Panc1 (cell line): ENCODE measurements at regions not wholly inside any gene's neighbourhood (a gene's known extent, or its start where the extent isn't known, plus 50 kb on each side); places are given as distances from the start of the nearest gene placed in this dataset.

ENCODE experiments used
- ATAC-seq: fragments of 200-7000 bp; cut with Tn5 transposase; 2 replicates; pipeline ENCODE4 v1.9.1; 2020; ENCODE audit warnings: mild to moderate bottlenecking, moderate library complexity
- BruUV-seq: library from RNA; stranded (reverse); fragments of 400-500 nt; replicated peaks from 2 replicates; lab custom pipeline; 2021; lab: Mats Ljungman, UMichigan
- CTCF ChIA-PET: fragments of 300-600 bp; sonication (Branson Sonifier 250); formaldehyde crosslinking; loops from one replicate; lab custom pipeline; 2022; ENCODE audit warnings: antibody characterized with exemption; lab: Charles Lee
- POLR2A ChIA-PET: fragments of 300-600 bp; sonication (Branson Sonifier 250); formaldehyde crosslinking; loops from one replicate; lab custom pipeline; 2022; ENCODE audit warnings: antibody characterized with exemption; lab: Charles Lee
- DNase-seq: peaks from one replicate; pipeline ENCODE4 v3.0.0-alpha.2; 2010; ENCODE audit warnings: low read depth, low spot score
- H3K27ac ChIP-seq: 2 replicates; pipeline ENCODE4 v1.5.1; 2011; ENCODE audit warnings: mild to moderate bottlenecking, low read length, inconsistent platforms
- H3K27me3 ChIP-seq: fragments of 200-500 bp; sonication (Bioruptor generic); 2 replicates; pipeline ENCODE4 v1.6.0; 2014; ENCODE audit warnings: low read length, inconsistent platforms; ENCODE audit not compliant: control insufficient read depth, insufficient read depth
- H3K36me3 ChIP-seq: fragments of 200-500 bp; sonication (Bioruptor generic); 2 replicates; pipeline ENCODE4 v1.5.1; 2014; ENCODE audit warnings: inconsistent platforms, mild to moderate bottlenecking, low read length, moderate library complexity; ENCODE audit not compliant: control insufficient read depth, insufficient read depth
- H3K4me1 ChIP-seq: 2 replicates; pipeline ENCODE4 v1.5.1; 2011; ENCODE audit warnings: inconsistent platforms, mild to moderate bottlenecking, low read length, moderate library complexity; ENCODE audit not compliant: control insufficient read depth, insufficient read depth
- H3K4me3 ChIP-seq, 2 experiments: 2 replicates each; pipeline ENCODE4 v1.5.1; 2011 to 2012; ENCODE audit warnings: low read depth in 2 of 2, low read length in 2 of 2, mild to moderate bottlenecking in 2 of 2, inconsistent platforms in 1 of 2, moderate library complexity in 1 of 2
- H3K9me3 ChIP-seq: fragments of 200-500 bp; sonication (Bioruptor generic); 2 replicates; pipeline ENCODE4 v1.5.1; 2014; ENCODE audit warnings: low read depth, mild to moderate bottlenecking, inconsistent platforms, low read length, moderate library complexity; ENCODE audit not compliant: control insufficient read depth, insufficient read depth
- CTCF ChIP-seq: fragments of 450-650 bp; IDR thresholded peaks from 2 replicates; pipeline ENCODE4 v1.5.1; 2017; ENCODE audit warnings: mild to moderate bottlenecking
- POLR2AphosphoS5 ChIP-seq: IDR thresholded peaks from 2 replicates; pipeline ENCODE4 v1.6.1; 2012; ENCODE audit warnings: mild to moderate bottlenecking, low read depth, low read length, moderate library complexity
- SIN3A ChIP-seq: IDR thresholded peaks from 2 replicates; pipeline ENCODE4 v1.6.1; 2012; ENCODE audit warnings: low read depth, mild to moderate bottlenecking, low read length, moderate library complexity, borderline replicate concordance; ENCODE audit not compliant: insufficient read depth
- TCF7L2 ChIP-seq: IDR thresholded peaks from 2 replicates; pipeline ENCODE4 v1.6.1; 2011; ENCODE audit warnings: mild to moderate bottlenecking, low read depth, low read length, inconsistent platforms
- in situ Hi-C: cut with HindIII; loops from 2 replicates; pipeline ENCODE4 v1.10.0; 2016; ENCODE audit warnings: low sequenced_read_pairs, low pct_unique_long_range_greater_than_20kb
- intact Hi-C: fragments of 100-400 bp; cut with micrococcal nuclease; formaldehyde crosslinking; loops from one replicate; pipeline ENCODE4 v1.10.0; 2022; ENCODE audit not compliant: unreplicated experiment
- TF ChIP-seq, protein P1 (sequence below), 2 experiments: IDR thresholded peaks; 2 replicates each; pipeline ENCODE4 v1.6.1; 2011 to 2012; ENCODE audit warnings: low read depth in 2 of 2, control low read depth in 1 of 2, low read length in 1 of 2, mild to moderate bottlenecking in 1 of 2, moderate library complexity in 1 of 2; ENCODE audit not compliant: insufficient read depth in 1 of 2

GRCh38 chr7:12895296-12895695, 207.9 kb downstream of the ARL4A start:
- Histone ChIP-seq H3K4me1 (no peaks in the 10 kb centered on the region), H3K9me3 (no peaks in the 10 kb centered on the region), H3K27me3 (no peaks in the 10 kb centered on the region), H3K36me3 (no peaks in the 10 kb centered on the region; the same call in 1 of the 2 replicates), H3K4me3 (no peak overlapping the region), H3K27ac (no peak overlapping the region)
- no peak for DNase-seq
- BruUV-seq, result no TSS peak
- TF ChIP-seq, protein P1, sequence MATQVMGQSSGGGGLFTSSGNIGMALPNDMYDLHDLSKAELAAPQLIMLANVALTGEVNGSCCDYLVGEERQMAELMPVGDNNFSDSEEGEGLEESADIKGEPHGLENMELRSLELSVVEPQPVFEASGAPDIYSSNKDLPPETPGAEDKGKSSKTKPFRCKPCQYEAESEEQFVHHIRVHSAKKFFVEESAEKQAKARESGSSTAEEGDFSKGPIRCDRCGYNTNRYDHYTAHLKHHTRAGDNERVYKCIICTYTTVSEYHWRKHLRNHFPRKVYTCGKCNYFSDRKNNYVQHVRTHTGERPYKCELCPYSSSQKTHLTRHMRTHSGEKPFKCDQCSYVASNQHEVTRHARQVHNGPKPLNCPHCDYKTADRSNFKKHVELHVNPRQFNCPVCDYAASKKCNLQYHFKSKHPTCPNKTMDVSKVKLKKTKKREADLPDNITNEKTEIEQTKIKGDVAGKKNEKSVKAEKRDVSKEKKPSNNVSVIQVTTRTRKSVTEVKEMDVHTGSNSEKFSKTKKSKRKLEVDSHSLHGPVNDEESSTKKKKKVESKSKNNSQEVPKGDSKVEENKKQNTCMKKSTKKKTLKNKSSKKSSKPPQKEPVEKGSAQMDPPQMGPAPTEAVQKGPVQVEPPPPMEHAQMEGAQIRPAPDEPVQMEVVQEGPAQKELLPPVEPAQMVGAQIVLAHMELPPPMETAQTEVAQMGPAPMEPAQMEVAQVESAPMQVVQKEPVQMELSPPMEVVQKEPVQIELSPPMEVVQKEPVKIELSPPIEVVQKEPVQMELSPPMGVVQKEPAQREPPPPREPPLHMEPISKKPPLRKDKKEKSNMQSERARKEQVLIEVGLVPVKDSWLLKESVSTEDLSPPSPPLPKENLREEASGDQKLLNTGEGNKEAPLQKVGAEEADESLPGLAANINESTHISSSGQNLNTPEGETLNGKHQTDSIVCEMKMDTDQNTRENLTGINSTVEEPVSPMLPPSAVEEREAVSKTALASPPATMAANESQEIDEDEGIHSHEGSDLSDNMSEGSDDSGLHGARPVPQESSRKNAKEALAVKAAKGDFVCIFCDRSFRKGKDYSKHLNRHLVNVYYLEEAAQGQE (IDR thresholded peaks at IDR 0.05; ENCODE audit: insufficient read depth in 1 of 2, low read depth in 2 of 2, low read length in 1 of 2), result no peak
- TF ChIP-seq CTCF (no peak), TCF7L2 (no peak), SIN3A (no peak)
- in situ Hi-C loops, result no loop called here
- POLR2A ChIA-PET, result no interaction called here
- intact Hi-C loops, result no loop called here
- ATAC-seq, result no peak
- CTCF ChIA-PET, result no interaction called here

GRCh38 chr7:12896316-12896715, 208.9 kb downstream of the ARL4A start:
- intact Hi-C loops, result no loop called here

More at GRCh38 chr7:12896316-12896715, 208.9 kb downstream of the ARL4A start:
- ATAC-seq, result no peak
- no peaks in the 10 kb centered on the region; the same call in 1 of the 2 replicates for H3K36me3 ChIP-seq
- in situ Hi-C loops, result no loop called here
- H3K27me3 ChIP-seq, result no peaks in the 10 kb centered on the region
- TF ChIP-seq, protein P1 (IDR thresholded peaks at IDR 0.05; ENCODE audit: insufficient read depth in 1 of 2, low read depth in 2 of 2, low read length in 1 of 2), result no peak
- TF ChIP-seq SIN3A (no peak), POLR2AphosphoS5 (no peak), TCF7L2 (no peak), CTCF (no peak)
- H3K9me3 ChIP-seq, result no peaks in the 10 kb centered on the region
- no peaks in the 10 kb centered on the region for H3K4me1 ChIP-seq
- ChIA-PET POLR2A (no interaction called here), CTCF (no interaction called here)
- no TSS peak for BruUV-seq
- H3K4me3 ChIP-seq, result no peak overlapping the region
- no peak for DNase-seq
- H3K27ac ChIP-seq, result no peak overlapping the region
